GM23248 (cell line): ENCODE measurements at regions not wholly inside any gene's neighbourhood (a gene's known extent, or its start where the extent isn't known, plus 50 kb on each side); places are given as distances from the start of the nearest gene placed in this dataset.

Experiments used
- DNase-seq: peaks from one replicate; pipeline ENCODE4 v3.0.0-alpha.2; 2015
- H2AFZ ChIP-seq: fragments of 200-600 bp; sonication (generic); 2 replicates; pipeline ENCODE4 v1.6.1; 2016; ENCODE audit warnings: antibody characterized with exemption
- H3F3A ChIP-seq: fragments of 200-600 bp; sonication (generic); 2 replicates; pipeline ENCODE4 v1.6.1; 2016; ENCODE audit warnings: mild to moderate bottlenecking, antibody characterized with exemption, mixed run types; ENCODE audit not compliant: insufficient read depth
- H3K27ac ChIP-seq: fragments of 200-600 bp; sonication (generic); 2 replicates; pipeline ENCODE4 v1.5.1; 2016; ENCODE audit warnings: mild to moderate bottlenecking
- H3K27me3 ChIP-seq: fragments of 200-600 bp; sonication (generic); replicated peaks from 2 replicates; pipeline ENCODE4 v1.6.1; 2016; ENCODE audit warnings: mild to moderate bottlenecking; ENCODE audit not compliant: insufficient read depth
- H3K36me3 ChIP-seq: fragments of 200-600 bp; sonication (generic); 2 replicates; pipeline ENCODE4 v1.6.1; 2016; ENCODE audit warnings: low read depth, mild to moderate bottlenecking
- H3K4me1 ChIP-seq: fragments of 200-600 bp; sonication (generic); 2 replicates; pipeline ENCODE4 v1.6.1; 2016; ENCODE audit warnings: mild to moderate bottlenecking; ENCODE audit not compliant: insufficient read depth
- H3K4me2 ChIP-seq: fragments of 200-600 bp; sonication (generic); one replicate; pipeline ENCODE4 v1.6.1; 2016; ENCODE audit warnings: mild to moderate bottlenecking; ENCODE audit not compliant: unreplicated experiment
- H3K4me3 ChIP-seq: fragments of 200-600 bp; sonication (generic); 2 replicates; pipeline ENCODE4 v1.5.1; 2016; ENCODE audit warnings: mild to moderate bottlenecking
- H3K79me2 ChIP-seq: fragments of 200-600 bp; sonication (generic); 2 replicates; pipeline ENCODE4 v1.6.1; 2016; ENCODE audit warnings: mild to moderate bottlenecking; ENCODE audit not compliant: insufficient read depth
- H3K9ac ChIP-seq: fragments of 200-600 bp; sonication (generic); 2 replicates; pipeline ENCODE4 v1.6.1; 2016; ENCODE audit warnings: mild to moderate bottlenecking
- H3K9me2 ChIP-seq: fragments of 200-600 bp; sonication (generic); 2 replicates; pipeline ENCODE4 v1.6.1; 2016; ENCODE audit warnings: mixed run types, mild to moderate bottlenecking, moderate library complexity; ENCODE audit not compliant: insufficient read depth
- H3K9me3 ChIP-seq: fragments of 200-600 bp; sonication (generic); one replicate; pipeline ENCODE4 v1.6.1; 2017; ENCODE audit warnings: low read depth
- H4K20me1 ChIP-seq: fragments of 200-600 bp; sonication (generic); 2 replicates; pipeline ENCODE4 v1.6.0; 2016; ENCODE audit not compliant: insufficient read depth
- EZH2 ChIP-seq: fragments of 200-600 bp; sonication (generic); IDR thresholded peaks from 2 replicates; pipeline ENCODE4 v1.6.1; 2018; ENCODE audit warnings: antibody characterized with exemption, mild to moderate bottlenecking; ENCODE audit not compliant: insufficient read depth, poor library complexity, severe bottlenecking
- EZH2phosphoT487 ChIP-seq: fragments of 200-600 bp; sonication (generic); IDR thresholded peaks from 2 replicates; pipeline ENCODE4 v1.6.1; 2018; ENCODE audit warnings: antibody characterized with exemption, moderate library complexity, mild to moderate bottlenecking, low read depth; ENCODE audit not compliant: insufficient read depth
- WGBS, 2 experiments: methylation state at CpG; one replicate each; pipeline ENCODE4 v1.1.6; 2015 to 2017; ENCODE audit warnings: low lambda C conversion rate in 2 of 2, low coverage in 1 of 2; ENCODE audit errors: missing lambda C conversion rate in 2 of 2; 5-methylcytosine and 5-hydroxymethylcytosine counted together
- in situ Hi-C: fragments of 300-500 bp; cut with MboI; formaldehyde crosslinking; loops from 2 replicates; pipeline ENCODE4 v1.15.0; 2020

DNA sequence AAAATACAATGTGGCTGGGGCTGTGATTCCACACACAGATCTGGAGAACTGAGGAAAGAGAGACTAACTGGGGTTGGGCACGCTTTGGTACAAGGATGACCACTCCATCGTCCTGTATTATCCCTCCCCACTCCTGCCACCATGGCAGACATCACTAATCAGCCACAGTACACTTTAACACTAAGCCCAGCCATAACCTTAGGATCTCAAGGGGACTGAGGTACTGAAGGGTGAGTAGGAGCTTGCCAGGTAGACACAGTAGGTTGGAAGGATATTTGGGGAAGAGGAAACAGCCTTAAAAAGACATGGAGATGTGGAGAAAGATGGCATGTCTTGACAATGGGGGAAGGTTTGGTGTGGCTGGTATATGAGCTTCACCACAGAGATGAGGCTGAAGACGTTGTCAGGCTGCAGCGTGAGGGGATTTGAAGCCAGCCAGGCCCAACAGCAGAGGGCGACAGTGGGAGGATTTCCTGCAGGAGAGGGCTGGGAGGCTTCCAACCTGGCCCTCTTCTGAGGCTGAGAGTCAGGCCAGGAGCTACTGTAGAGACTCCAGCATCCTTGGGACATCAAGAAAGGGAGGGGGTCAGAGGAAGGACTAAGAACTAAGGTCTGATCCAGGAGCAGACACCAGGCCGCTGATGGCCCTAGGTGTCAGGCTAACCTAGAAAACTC lies 58.6 kb upstream of the COL13A1 start:
- Histone ChIP-seq H3K4me2 (no peak overlapping the region), H3K79me2 (no peaks in the 10 kb centered on the region), H3F3A (no peaks in the 10 kb centered on the region), H3K27ac (no peak overlapping the region), H3K9me2 (no peaks in the 10 kb centered on the region), H3K4me1 (no peaks in the 10 kb centered on the region), H3K36me3 (no peaks in the 10 kb centered on the region), H2AFZ (no peak overlapping the region), H3K27me3 (peaks cover 21% of the 10 kb centered on the region), H3K4me3 (no peak overlapping the region), H3K9me3 (no peaks in the 10 kb centered on the region), H4K20me1 (no peaks in the 10 kb centered on the region), H3K9ac (no peak overlapping the region)
- TF ChIP-seq EZH2: no peak
- TF ChIP-seq EZH2phosphoT487: no peak
- DNase-seq: peak; percentile 63
- in situ Hi-C loops: no loop called here
- 55 to 68% methylated on average over 6 of the region's 6 CpGs for WGBS, 2 experiments

DNA sequence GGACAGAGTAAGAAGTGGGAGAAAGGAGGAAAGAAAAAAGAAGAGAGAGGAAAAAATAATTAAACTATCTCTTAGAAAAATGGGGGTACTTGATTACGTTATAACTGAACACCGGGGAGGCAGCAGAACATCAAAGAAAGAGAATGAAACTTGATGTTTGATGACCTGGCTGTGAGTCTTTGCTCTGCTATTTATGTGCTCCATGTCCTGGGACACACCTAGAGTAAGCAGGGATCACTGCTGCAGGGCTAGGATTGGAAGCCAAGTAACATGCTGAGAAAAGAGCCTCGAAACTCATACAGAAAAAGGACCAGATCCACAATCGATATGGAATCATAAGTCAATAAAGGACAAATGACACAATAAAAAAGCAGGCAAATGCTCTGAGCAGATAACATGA lies 56.7 kb upstream of the COL13A1 start:
- WGBS, 2 experiments: 80 to 83% methylated on average over 4 of the region's 4 CpGs
- H3K36me3 ChIP-seq: no peaks in the 10 kb centered on the region
- H3K9me3 ChIP-seq: no peaks in the 10 kb centered on the region
- H3F3A ChIP-seq: peaks cover 6% of the 10 kb centered on the region; the same call in 1 of the 2 replicates
- no peaks in the 10 kb centered on the region for H4K20me1 ChIP-seq
- no peaks in the 10 kb centered on the region for H3K79me2 ChIP-seq
- peaks cover 11% of the 10 kb centered on the region; the same call in 1 of the 2 replicates for H3K4me1 ChIP-seq
- H3K9me2 ChIP-seq: no peaks in the 10 kb centered on the region
- no peak overlapping the region for H3K4me3 ChIP-seq
- H3K9ac ChIP-seq: no peak overlapping the region
- in situ Hi-C loops: no loop called here
- H3K27ac ChIP-seq: no peak overlapping the region
- H3K27me3 ChIP-seq: peaks cover 21% of the 10 kb centered on the region
- H2AFZ ChIP-seq: no peak overlapping the region
- TF ChIP-seq EZH2: no peak
- no peak for TF ChIP-seq EZH2phosphoT487
- no peak for DNase-seq
- H3K4me2 ChIP-seq: no peak overlapping the region

DNA sequence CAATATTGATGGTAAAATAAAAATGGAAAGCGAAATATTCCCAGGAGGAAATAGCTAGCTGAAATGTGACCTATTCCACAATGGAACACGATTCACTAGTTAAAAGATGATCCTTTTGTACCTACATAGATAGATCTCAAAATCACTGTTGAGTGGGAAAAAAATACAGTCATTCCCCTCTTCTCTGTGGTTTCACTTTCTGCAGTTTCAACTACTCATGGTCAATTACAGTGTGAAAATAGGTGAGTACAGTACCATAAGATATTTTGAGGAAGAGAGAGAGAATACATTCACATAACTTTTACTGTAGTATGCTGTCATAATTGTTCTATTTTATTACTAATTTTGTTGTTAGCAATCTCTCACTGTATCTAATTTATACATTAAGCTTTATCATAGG lies 56.0 kb upstream of the COL13A1 start:
- TF ChIP-seq EZH2 (no peak), EZH2phosphoT487 (no peak)
- H3F3A ChIP-seq: peaks cover 6% of the 10 kb centered on the region; the same call in 1 of the 2 replicates
- no peaks in the 10 kb centered on the region for H3K36me3 ChIP-seq
- no peak overlapping the region for H3K27ac ChIP-seq
- H3K9me3 ChIP-seq: no peaks in the 10 kb centered on the region
- 37 to 41% methylated on average over 2 of the region's 2 CpGs for WGBS, 2 experiments
- in situ Hi-C loops: no loop called here
- no peak overlapping the region for H3K4me2 ChIP-seq
- no peak overlapping the region for H2AFZ ChIP-seq
- H3K27me3 ChIP-seq: peaks cover 16% of the 10 kb centered on the region
- H3K4me3 ChIP-seq: no peak overlapping the region
- H4K20me1 ChIP-seq: no peaks in the 10 kb centered on the region
- DNase-seq: no peak
- H3K9me2 ChIP-seq: no peaks in the 10 kb centered on the region
- peaks cover 11% of the 10 kb centered on the region; the same call in 1 of the 2 replicates for H3K4me1 ChIP-seq
- H3K79me2 ChIP-seq: no peaks in the 10 kb centered on the region
- no peak overlapping the region for H3K9ac ChIP-seq

DNA sequence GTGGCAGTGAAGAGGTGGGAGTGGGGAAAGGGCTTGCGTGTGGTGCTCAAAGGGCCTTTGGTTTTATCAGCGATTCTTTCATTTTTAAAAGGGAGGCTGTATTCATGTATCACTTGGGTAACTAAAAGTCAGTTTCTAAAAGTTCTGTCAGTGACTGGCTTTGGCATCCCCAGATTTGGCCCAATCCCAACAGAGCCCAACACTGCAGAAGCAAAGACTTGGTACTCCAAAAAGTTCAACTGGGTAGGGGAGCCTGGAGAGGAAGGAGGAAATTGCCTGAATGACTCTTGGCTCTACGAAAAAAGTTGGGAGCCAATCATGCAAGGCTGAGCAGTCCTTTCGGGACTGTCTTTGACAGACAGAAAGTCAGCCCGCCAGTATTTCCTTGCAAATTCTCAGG lies 54.5 kb upstream of the COL13A1 start:
- DNase-seq: no peak
- no peak overlapping the region for H2AFZ ChIP-seq
- H3K36me3 ChIP-seq: no peaks in the 10 kb centered on the region
- no peaks in the 10 kb centered on the region for H3K9me2 ChIP-seq
- H4K20me1 ChIP-seq: no peaks in the 10 kb centered on the region
- no peak overlapping the region for H3K4me3 ChIP-seq
- no peak overlapping the region for H3K27ac ChIP-seq
- H3K9me3 ChIP-seq: no peaks in the 10 kb centered on the region
- in situ Hi-C loops: no loop called here
- H3K4me2 ChIP-seq: no peak overlapping the region
- no peak for TF ChIP-seq EZH2
- TF ChIP-seq EZH2phosphoT487: no peak
- no peaks in the 10 kb centered on the region for H3K79me2 ChIP-seq
- WGBS, 2 experiments: 60 to 64% methylated on average over 5 of the region's 5 CpGs
- H3K4me1 ChIP-seq: peaks cover 11% of the 10 kb centered on the region; the same call in 1 of the 2 replicates
- H3K9ac ChIP-seq: no peak overlapping the region
- peaks cover 10% of the 10 kb centered on the region; the same call in 1 of the 2 replicates for H3K27me3 ChIP-seq
- H3F3A ChIP-seq: peaks cover 6% of the 10 kb centered on the region; the same call in 1 of the 2 replicates
